Mucosa of rectum (tissue), 2 donors: ENCODE measurements at regions not wholly inside any gene's neighbourhood (a gene's known extent, or its start where the extent isn't known, plus 50 kb on each side); places are given as distances from the start of the nearest gene placed in this dataset.
"Not testable (repeated sequence)": the region's sequence is repeated elsewhere in the genome, so short reads cannot be mapped to it uniquely, and the experiment has no call there.

Experiments used
- H3K27ac ChIP-seq, 2 donors: one replicate each; pipeline ENCODE4 v1.7.0; 2013; ENCODE audit warnings: inconsistent platforms in 2 of 2, low read depth in 2 of 2, low read length in 2 of 2
- H3K27me3 ChIP-seq, 2 donors: one replicate each; pipeline ENCODE4 v1.7.0; 2013; ENCODE audit warnings: low read length in 2 of 2; ENCODE audit not compliant: control insufficient read depth in 2 of 2, insufficient read depth in 2 of 2
- H3K36me3 ChIP-seq, 2 donors: one replicate each; pipeline ENCODE4 v1.7.0; 2013; ENCODE audit warnings: low read length in 2 of 2; ENCODE audit not compliant: control insufficient read depth in 2 of 2, insufficient read depth in 2 of 2
- H3K4me1 ChIP-seq, 2 donors: one replicate each; pipeline ENCODE4 v1.7.0; 2013; ENCODE audit warnings: low read length in 2 of 2, mild to moderate bottlenecking in 1 of 2; ENCODE audit not compliant: control insufficient read depth in 2 of 2, insufficient read depth in 2 of 2
- H3K4me3 ChIP-seq, 2 donors: one replicate each; pipeline ENCODE4 v1.7.0; 2013; ENCODE audit warnings: low read length in 2 of 2
- H3K9ac ChIP-seq, 2 donors: one replicate each; pipeline ENCODE4 v1.7.0; 2013; ENCODE audit warnings: low read length in 2 of 2, low read depth in 1 of 2, mild to moderate bottlenecking in 1 of 2
- H3K9me3 ChIP-seq, 2 donors: one replicate each; pipeline ENCODE4 v1.7.0; 2013; ENCODE audit warnings: low read length in 2 of 2; ENCODE audit not compliant: control insufficient read depth in 2 of 2
- donor health status: healthy.
- donor health status: Normal muscosa, but diverticular disease.

- not testable (repeated sequence) for H3K9ac ChIP-seq, H3K9me3 ChIP-seq, H3K27ac ChIP-seq, H3K36me3 ChIP-seq, H3K4me3 ChIP-seq, H3K27me3 ChIP-seq, H3K4me1 ChIP-seq
These were observed 123.9 kb downstream of the MREG start for GRCh38 chr2:215889240-215889969.

- Histone ChIP-seq H3K4me1 (no peaks in the 10 kb centered on the region), H3K27ac (no peak overlapping the region), H3K9me3 (no peaks in the 10 kb centered on the region), H3K4me3 (no peak overlapping the region), H3K36me3 (no peaks in the 10 kb centered on the region), H3K27me3 (no peaks in the 10 kb centered on the region), H3K9ac (no peak overlapping the region)
These were observed 124.7 kb downstream of the MREG start for GRCh38 chr2:215888680-215889079.

- H3K27ac ChIP-seq, result no peak overlapping the region
- H3K27me3 ChIP-seq, result no peaks in the 10 kb centered on the region
- H3K4me3 ChIP-seq, result no peak overlapping the region
- H3K36me3 ChIP-seq, result no peaks in the 10 kb centered on the region
- H3K9me3 ChIP-seq, result no peaks in the 10 kb centered on the region
- H3K4me1 ChIP-seq, result no peaks in the 10 kb centered on the region
- H3K9ac ChIP-seq, result no peak overlapping the region
These were observed 126.0 kb downstream of the MREG start for GRCh38 chr2:215887303-215887702.

GRCh38 chr2:215886022-215886421 lies 127.3 kb downstream of the MREG start:
- no peak overlapping the region for H3K9ac ChIP-seq
- no peaks in the 10 kb centered on the region for H3K27me3 ChIP-seq
- no peak overlapping the region for H3K4me3 ChIP-seq
- no peaks in the 10 kb centered on the region for H3K9me3 ChIP-seq
- no peaks in the 10 kb centered on the region for H3K4me1 ChIP-seq
- H3K36me3 ChIP-seq, result no peaks in the 10 kb centered on the region
- no peak overlapping the region for H3K27ac ChIP-seq

- no peaks in the 10 kb centered on the region for H3K9me3 ChIP-seq
- H3K36me3 ChIP-seq, result no peaks in the 10 kb centered on the region
- H3K4me1 ChIP-seq, result no peaks in the 10 kb centered on the region
- H3K27ac ChIP-seq, result no peak overlapping the region
- H3K4me3 ChIP-seq, result no peak overlapping the region
- H3K27me3 ChIP-seq, result no peaks in the 10 kb centered on the region
- no peak overlapping the region for H3K9ac ChIP-seq
These were observed 127.8 kb downstream of the MREG start for GRCh38 chr2:215885536-215885935.

GRCh38 chr2:215884451-215885087 lies 128.8 kb downstream of the MREG start:
- no peaks in the 10 kb centered on the region for H3K9me3 ChIP-seq
- no peaks in the 10 kb centered on the region for H3K36me3 ChIP-seq
- H3K9ac ChIP-seq, result no peak overlapping the region
- H3K27ac ChIP-seq, result no peak overlapping the region
- no peaks in the 10 kb centered on the region for H3K4me1 ChIP-seq
- H3K4me3 ChIP-seq, result no peak overlapping the region
- H3K27me3 ChIP-seq, result no peaks in the 10 kb centered on the region

GRCh38 chr2:215883799-215884198 lies 129.6 kb downstream of the MREG start:
- no peaks in the 10 kb centered on the region for H3K9me3 ChIP-seq
- no peaks in the 10 kb centered on the region for H3K36me3 ChIP-seq
- H3K9ac ChIP-seq, result no peak overlapping the region
- H3K27me3 ChIP-seq, result no peaks in the 10 kb centered on the region
- H3K4me1 ChIP-seq, result no peaks in the 10 kb centered on the region
- no peak overlapping the region for H3K4me3 ChIP-seq
- no peak overlapping the region for H3K27ac ChIP-seq

- Histone ChIP-seq H3K9ac (no peak overlapping the region), H3K9me3 (no peaks in the 10 kb centered on the region), H3K27ac (no peak overlapping the region), H3K36me3 (no peaks in the 10 kb centered on the region), H3K4me1 (no peaks in the 10 kb centered on the region), H3K4me3 (no peak overlapping the region), H3K27me3 (no peaks in the 10 kb centered on the region)
These were observed 130.7 kb downstream of the MREG start for GRCh38 chr2:215882689-215883088.

- Histone ChIP-seq H3K9me3 (no peaks in the 10 kb centered on the region), H3K9ac (no peak overlapping the region), H3K4me1 (no peaks in the 10 kb centered on the region), H3K27me3 (no peaks in the 10 kb centered on the region), H3K36me3 (no peaks in the 10 kb centered on the region), H3K27ac (no peak overlapping the region), H3K4me3 (no peak overlapping the region)
These were observed 131.8 kb downstream of the MREG start for GRCh38 chr2:215881582-215881981.

GRCh38 chr2:215880970-215881369 lies 132.4 kb downstream of the MREG start:
- Histone ChIP-seq H3K9me3 (no peaks in the 10 kb centered on the region), H3K27me3 (no peaks in the 10 kb centered on the region), H3K27ac (no peak overlapping the region), H3K9ac (no peak overlapping the region), H3K4me3 (no peak overlapping the region), H3K36me3 (no peaks in the 10 kb centered on the region), H3K4me1 (no peaks in the 10 kb centered on the region)
